Activated CD4-positive, alpha-beta T cell treated with anti-CD3 and anti-CD28 coated beads, Interleukin-2, amount 50 U/mL, for 48 hours (primary cell): ENCODE measurements at regions not wholly inside any gene's neighbourhood (a gene's known extent, or its start where the extent isn't known, plus 50 kb on each side); places are given as distances from the start of the nearest gene placed in this dataset.
A peak's percentile ranks its signal among the peaks of the same experiment; 100 is the strongest.

Experiments used
- DNase-seq, 2 experiments: peaks; one replicate each; pipeline ENCODE4 v3.0.0-alpha.2; 2020

DNA sequence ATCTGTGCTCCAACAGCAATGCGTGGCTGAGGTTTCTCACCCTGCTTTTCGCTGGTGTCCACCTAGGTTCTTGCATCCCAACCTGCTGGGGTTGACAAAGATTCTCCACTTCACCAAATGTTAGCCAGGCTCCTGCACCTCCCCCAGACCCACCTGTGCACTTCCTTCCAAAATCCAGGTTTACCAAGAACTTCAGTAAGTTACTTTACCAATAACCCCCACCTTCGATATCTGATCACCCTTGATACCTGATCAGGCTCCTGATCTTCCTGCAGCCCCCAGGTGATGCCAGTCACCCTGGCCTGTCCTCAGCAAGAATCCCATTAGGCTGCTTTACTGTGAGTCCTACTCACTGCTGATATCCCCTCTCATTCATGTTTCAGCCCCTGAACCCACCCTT is 1203.4 kb downstream of the TBC1D22A start:
- DNase-seq = no peak

DNA sequence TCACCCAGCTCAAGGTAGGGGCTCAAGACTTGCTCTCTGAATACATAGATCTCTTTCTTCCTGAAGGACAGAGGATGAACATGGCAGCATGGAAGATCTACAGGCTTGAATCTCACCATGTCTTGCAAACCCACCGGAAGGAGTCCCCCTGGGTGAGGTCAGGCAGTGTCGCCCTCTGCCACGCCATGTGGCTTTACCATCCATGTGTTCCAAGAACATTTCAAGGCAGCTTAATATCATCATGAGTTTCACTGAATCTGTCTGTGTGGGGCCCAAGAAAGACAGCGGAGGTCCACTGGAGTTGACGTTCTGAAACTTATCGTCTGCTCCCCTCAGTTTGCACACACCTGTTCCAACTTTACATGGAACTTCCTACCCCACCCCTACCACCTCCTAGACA is 1202.6 kb downstream of the TBC1D22A start:
- DNase-seq = no peak

- no peak for DNase-seq
Observed at GRCh38 chr22:47963660-47964059, 1201.2 kb downstream of the TBC1D22A start.

- no peak for DNase-seq
Observed at GRCh38 chr22:47957649-47958048, 1195.2 kb downstream of the TBC1D22A start.

DNA sequence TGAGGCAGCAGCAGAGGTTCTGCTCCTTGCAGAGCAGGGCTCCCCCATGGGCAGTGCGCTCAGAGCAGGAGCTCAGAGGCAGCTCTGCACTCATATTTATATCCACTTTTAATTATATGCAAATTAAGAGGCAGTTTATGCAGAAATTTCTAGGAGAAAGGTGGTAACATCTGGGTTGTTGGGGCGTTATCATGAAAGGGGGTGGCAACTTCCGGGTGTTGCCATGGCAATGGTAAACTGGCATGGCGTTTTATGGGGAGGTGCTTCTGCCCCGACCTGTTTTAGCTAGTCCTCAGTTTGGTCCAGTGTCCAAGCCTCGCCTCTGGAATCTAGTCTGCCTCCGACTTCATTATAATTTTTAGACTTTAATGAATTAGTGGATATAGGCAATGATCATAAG is 1191.7 kb downstream of the TBC1D22A start:
- no peak for DNase-seq

DNA sequence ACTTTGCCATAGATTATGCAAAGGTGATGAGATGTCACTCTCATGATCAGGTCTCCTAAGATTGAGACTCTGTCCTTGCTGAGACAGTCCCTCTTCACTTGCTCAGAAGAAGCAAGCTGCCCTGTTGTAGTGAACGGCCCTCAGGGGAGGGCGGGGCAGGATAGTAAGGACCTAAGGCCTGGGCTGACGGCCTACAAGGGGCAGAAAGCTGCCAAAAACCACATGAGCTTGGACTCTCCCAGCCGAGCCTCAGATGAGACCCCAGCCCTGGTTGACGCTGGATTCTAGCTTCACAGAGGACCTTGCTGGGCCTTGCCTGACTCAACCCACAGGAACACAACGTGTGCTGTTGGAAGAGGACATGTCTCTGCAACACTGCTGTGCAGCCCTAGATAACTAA is 1182.5 kb downstream of the TBC1D22A start:
- DNase-seq = no peak

DNA sequence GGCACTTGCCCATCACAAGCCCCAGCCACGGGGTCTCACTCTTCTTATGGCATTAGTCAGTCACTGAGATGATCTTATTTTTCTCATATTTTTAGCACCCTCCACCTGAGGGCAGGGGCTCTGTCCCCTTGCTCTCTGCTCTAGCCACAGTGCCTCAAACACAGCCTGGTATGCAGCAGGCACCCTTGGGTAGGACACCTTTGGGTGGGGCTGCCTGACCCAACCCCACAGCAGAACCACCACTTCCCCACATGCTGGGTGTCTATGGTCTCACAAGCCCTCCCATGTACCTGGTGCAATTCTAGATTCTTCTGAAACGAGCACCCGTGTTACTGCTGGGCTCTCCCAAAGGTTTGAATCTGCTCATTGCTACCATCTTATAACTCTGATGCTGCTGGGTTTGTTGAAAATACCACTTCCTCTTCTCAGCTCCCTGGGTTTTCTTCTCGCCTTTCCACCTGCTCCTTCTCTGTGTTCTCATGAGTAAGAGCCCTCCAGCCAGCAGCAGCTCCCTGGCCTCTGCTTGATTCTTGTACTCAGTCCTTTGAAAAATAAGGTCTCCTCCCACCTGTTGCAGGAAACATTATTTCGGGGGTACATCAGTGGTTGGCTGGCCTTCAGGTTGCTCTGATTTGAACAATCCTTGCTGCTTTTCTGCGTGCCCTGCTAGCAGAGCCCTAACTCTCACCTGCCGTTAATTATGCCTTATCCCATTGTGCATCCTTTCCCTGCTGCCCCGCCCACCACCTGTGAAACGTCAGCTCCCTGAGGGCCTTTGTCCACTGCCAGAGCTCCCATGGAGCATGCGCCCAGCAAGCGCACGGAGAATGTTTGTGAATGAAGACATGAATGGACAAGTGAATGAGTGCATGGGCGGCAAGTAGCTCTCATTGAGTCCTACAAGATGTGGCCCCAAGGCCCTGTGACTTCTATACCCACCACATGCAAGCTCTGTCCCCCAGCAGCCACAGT is 1181.6 kb downstream of the TBC1D22A start:
- no peak for DNase-seq

GRCh38 chr22:47940211-47940610 is 1177.8 kb downstream of the TBC1D22A start:
- DNase-seq = no peak

- DNase-seq = no peak
Observed at GRCh38 chr22:47933891-47934290, 1171.4 kb downstream of the TBC1D22A start.

DNA sequence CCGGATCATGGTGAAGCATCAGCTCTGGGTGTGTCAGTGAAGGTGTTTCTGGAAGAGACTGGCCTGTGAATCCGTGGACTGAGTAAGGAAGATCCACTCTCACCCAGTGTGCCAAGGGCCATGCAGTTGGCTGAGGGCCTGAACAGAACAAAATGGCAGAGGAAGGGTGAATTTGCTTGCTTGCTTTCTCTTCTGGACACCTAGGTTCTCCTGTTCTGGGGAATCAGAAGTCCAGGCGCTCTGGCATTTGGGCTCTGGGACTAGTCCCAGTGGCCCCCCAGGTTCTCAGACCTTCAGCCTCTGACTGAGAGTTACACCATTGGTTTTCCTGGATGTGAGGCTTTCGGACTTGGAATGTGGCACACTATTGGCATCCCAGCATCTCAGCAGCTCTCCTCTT is 1170.8 kb downstream of the TBC1D22A start:
- DNase-seq = no peak

- no peak for DNase-seq
Observed at GRCh38 chr22:47929646-47930185, 1167.3 kb downstream of the TBC1D22A start.

GRCh38 chr22:47929073-47929472 is 1166.6 kb downstream of the TBC1D22A start:
- no peak for DNase-seq

DNA sequence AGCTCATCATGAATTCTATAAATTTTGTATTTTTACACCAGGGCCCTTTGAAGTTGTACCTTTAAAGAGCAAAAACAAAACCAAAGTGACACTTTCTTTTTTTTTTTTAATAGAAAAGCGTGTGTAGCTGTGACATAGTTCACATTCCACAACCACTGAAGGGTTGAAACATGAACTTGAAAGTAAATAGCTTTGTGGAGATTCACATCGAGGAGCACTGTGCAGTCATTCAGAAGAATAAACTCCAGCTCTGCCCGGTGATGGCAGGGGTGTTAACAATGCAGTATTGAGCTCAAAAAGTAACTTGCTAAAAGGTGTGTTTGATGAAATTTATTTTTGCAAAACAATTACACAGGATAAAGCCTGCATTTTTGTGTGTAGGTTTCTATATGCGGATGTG is 1166.2 kb downstream of the TBC1D22A start:
- no peak for DNase-seq

- DNase-seq = no peak
Observed at GRCh38 chr22:47927648-47928210, 1165.3 kb downstream of the TBC1D22A start.

DNA sequence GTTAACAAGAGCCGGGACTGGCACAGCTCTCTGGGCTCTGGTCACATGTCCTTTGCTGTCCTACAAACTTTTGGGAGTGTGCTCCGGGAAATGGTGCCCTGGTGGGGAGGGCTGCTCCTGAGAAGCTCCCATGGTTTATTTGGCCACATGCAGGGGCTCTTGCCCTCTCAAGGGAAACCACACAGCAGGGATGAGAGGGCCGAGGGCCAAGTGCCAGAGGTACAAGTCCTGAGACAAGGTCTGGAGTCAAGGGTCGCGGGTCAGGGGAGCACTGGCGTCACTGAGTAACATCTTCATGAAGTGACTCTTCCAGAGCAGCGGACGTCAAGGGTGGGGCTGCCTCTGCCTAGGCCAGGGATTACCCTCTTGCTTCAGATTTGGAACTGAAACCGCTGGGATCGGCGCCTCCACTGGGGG is 1160.6 kb downstream of the TBC1D22A start:
- no peak for DNase-seq

GRCh38 chr22:47921906-47922305 is 1159.5 kb downstream of the TBC1D22A start:
- no peak for DNase-seq

- no peak for DNase-seq
Observed at GRCh38 chr22:47920380-47920959, 1158.0 kb downstream of the TBC1D22A start.

- DNase-seq = no peak
Observed at GRCh38 chr22:47919893-47920292, 1157.4 kb downstream of the TBC1D22A start.

GRCh38 chr22:47919001-47919441 is 1156.6 kb downstream of the TBC1D22A start:
- no peak for DNase-seq

DNA sequence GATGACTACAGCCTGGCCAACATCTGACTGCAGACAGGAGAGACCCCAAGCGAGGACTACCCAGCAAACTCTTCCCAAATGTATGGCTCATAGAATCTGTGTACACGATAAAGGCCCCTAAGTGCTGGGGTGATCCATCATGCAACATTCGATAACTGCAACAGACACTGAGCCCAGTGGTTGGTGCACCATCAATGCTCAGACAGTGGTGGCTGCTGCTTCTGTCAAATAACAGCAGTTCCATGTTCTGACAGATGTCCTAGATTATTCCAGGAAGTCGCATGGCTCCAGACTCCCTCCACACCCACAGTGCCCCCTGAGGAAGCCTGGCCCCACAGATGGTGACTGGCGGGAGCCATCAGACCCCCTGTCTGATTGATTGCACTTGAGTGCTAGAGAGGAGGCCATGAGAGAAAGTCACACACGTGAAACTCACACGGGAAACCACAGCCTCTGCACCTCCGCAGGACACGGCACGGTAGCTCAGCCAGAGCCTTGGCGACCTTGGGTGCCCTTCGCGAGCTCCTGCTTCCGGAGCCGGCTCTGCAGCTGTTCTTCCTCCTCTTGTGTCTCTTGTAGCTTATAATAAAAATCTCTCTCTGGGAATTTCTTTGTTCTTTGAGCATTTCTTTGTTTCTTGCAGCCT is 1155.9 kb downstream of the TBC1D22A start:
- peak; percentile 7 to 16 for DNase-seq

- no peak for DNase-seq
Observed at GRCh38 chr22:47914481-47915097, 1152.1 kb downstream of the TBC1D22A start.

GRCh38 chr22:47902646-47903180 is 1140.3 kb downstream of the TBC1D22A start:
- no peak for DNase-seq
